ENCODE measurements at regions not wholly inside any gene's neighbourhood (a gene's known extent, or its start where the extent isn't known, plus 50 kb on each side); places are given as distances from the start of the nearest gene placed in this dataset.

DNA sequence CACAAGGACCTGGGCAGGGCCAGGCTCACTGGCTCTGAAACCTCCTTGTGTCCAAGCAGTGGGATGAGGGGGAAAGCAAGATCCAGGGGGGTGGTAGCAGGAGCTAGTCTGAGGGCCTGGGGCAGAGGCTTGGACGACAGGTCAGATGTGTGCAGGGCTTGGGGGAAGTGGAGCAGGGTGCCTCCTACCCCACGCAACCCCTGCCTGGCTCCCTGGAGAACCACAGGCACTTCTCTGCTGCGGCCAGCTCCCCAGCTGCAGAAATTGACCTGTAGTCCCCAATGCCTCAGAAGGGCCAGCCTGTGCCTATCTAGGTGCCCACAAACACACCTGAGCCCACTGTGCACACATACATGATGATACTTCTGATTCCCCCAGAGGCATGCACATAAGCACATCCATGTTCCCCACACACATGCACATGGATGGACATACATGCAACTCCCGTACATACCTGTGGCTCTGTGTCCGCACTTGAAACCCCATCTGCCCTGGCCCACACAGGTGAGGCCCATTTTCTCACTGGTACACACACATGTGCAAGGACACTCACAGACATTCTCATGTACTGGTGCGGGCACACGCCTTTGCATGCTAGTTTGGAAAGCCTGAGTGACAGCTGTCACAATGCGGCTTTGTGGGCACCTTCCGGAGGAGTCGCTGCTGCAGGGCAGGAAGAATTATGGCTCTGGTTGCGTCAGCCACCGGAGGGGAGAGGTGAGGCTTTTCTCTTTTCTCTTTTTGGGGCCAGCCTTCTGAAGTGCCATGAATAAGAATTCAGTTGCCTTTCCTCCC lies 247.2 kb upstream of the CSF3R start (continued):
- TF ChIP-seq, protein P1, sequence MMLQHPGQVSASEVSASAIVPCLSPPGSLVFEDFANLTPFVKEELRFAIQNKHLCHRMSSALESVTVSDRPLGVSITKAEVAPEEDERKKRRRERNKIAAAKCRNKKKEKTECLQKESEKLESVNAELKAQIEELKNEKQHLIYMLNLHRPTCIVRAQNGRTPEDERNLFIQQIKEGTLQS (IDR thresholded peaks at IDR 0.05; ENCODE audit: insufficient read depth, low read depth, low read length), result no peak
- TF ChIP-seq SIN3A (conservative IDR thresholded peaks at IDR 0.05 in 1 of 2, IDR thresholded peaks at IDR 0.05 in 1 of 2; ENCODE audit: low read depth in 1 of 2, low read length in 2 of 2), result no peak
- no peak for TF ChIP-seq ZNF274 (IDR thresholded peaks at IDR 0.05; ENCODE audit: borderline replicate concordance, extremely low read depth, low read length)
- no peak for TF ChIP-seq RBBP5 (IDR thresholded peaks at IDR 0.05; ENCODE audit: borderline replicate concordance, low read depth, low read length)

Measured in H1 (cell line).